ENCODE measurements at regions not wholly inside any gene's neighbourhood (a gene's known extent, or its start where the extent isn't known, plus 50 kb on each side); places are given as distances from the start of the nearest gene placed in this dataset.

- DNase-seq (ENCODE audit: low spot score) (no peak), ATAC-seq (ENCODE audit: low FRiP score) (no peak)
- TF ChIP-seq CTCF (IDR thresholded peaks at IDR 0.05), result no peak
Observed at GRCh38 chr20:10769700-10770099, 95.9 kb upstream of the JAG1 start.

GRCh38 chr20:10770753-10771152 is 97.0 kb upstream of the JAG1 start:
- DNase-seq (ENCODE audit: low spot score) (no peak), ATAC-seq (ENCODE audit: low FRiP score) (no peak)
- no peak for TF ChIP-seq CTCF (IDR thresholded peaks at IDR 0.05)

- no peak for TF ChIP-seq CTCF (IDR thresholded peaks at IDR 0.05)
- ATAC-seq (ENCODE audit: low FRiP score) (no peak), DNase-seq (ENCODE audit: low spot score) (no peak)
Observed at GRCh38 chr20:10771435-10772140, 97.8 kb upstream of the JAG1 start.

GRCh38 chr20:10774357-10774943 is 100.7 kb upstream of the JAG1 start:
- DNase-seq (ENCODE audit: low spot score), result no peak
- no peak for ATAC-seq (ENCODE audit: low FRiP score)
- TF ChIP-seq CTCF (IDR thresholded peaks at IDR 0.05), result no peak

- no peak for TF ChIP-seq CTCF (IDR thresholded peaks at IDR 0.05)
- ATAC-seq (ENCODE audit: low FRiP score) (no peak), DNase-seq (ENCODE audit: low spot score) (no peak)
Observed at GRCh38 chr20:10777710-10778109, 103.9 kb upstream of the JAG1 start.

GRCh38 chr20:10779911-10780310 is 106.1 kb upstream of the JAG1 start:
- no peak for TF ChIP-seq CTCF (IDR thresholded peaks at IDR 0.05)
- ATAC-seq (ENCODE audit: low FRiP score), result no peak

GRCh38 chr20:10780901-10781300 is 107.1 kb upstream of the JAG1 start:
- TF ChIP-seq CTCF (IDR thresholded peaks at IDR 0.05), result no peak
- DNase-seq (ENCODE audit: low spot score) (no peak), ATAC-seq (ENCODE audit: low FRiP score) (no peak)

More at GRCh38 chr20:10779911-10780310, 106.1 kb upstream of the JAG1 start:
- DNase-seq (ENCODE audit: low spot score), result no peak

Data from omental fat pad (tissue), 3 donors.